ENCODE measurements at regions not wholly inside any gene's neighbourhood (a gene's known extent, or its start where the extent isn't known, plus 50 kb on each side); places are given as distances from the start of the nearest gene placed in this dataset.

DNA sequence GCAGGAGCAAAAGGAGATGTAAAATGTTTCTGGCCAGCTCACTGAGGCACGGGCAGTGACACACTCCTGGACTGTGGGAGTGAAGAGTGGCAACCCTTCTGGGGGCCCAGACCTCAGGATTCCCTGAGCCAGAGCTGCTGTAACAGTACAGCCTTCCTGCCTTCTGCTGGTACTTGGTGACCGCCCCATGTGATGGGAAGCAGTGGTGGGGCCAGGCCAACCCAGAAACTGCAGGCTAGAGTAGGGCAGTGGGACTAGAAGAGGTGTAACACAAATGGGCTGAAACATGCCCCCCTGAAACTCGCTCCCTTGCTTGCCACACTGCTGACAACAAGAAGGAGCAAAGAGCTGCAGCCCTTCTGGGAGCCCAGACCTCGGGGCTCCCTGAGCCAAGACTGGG is 217.1 kb upstream of the TRPC4 start:
- Histone ChIP-seq H3K4me1 (ENCODE audit: control insufficient read depth in 2 of 2, insufficient read depth in 2 of 2, low read length in 2 of 2) (no peaks in the 10 kb centered on the region), H3K4me2 (replicated peaks; ENCODE audit: low read depth, low read length, poor library complexity, severe bottlenecking) (no peak overlapping the region), H3K36me3 (replicated peaks in 1 of 2; ENCODE audit: control extremely low read depth in 1 of 2, control insufficient read depth in 1 of 2, extremely low read depth in 1 of 2, insufficient read depth in 2 of 2, low read length in 1 of 2) (no peaks in the 10 kb centered on the region), H3K9ac (ENCODE audit: low read length) (no peak overlapping the region), H3K27me3 (replicated peaks in 1 of 4; ENCODE audit: control extremely low read depth in 1 of 4, control insufficient read depth in 3 of 4, insufficient read depth in 4 of 4, low read length in 3 of 4) (no peaks in the 10 kb centered on the region), H4K20me1 (ENCODE audit: control insufficient read depth, insufficient read depth, low read length, poor library complexity, severe bottlenecking) (no peaks in the 10 kb centered on the region), H3K27ac (ENCODE audit: low read length in 2 of 2) (no peak overlapping the region), H3K9me3 (ENCODE audit: control extremely low read depth in 1 of 3, control insufficient read depth in 2 of 3, insufficient read depth in 1 of 3, low read length in 2 of 3) (peaks cover 0 to 23% (median 6%) of the 10 kb centered on the region in 3 donors), H3K79me2 (ENCODE audit: control insufficient read depth, insufficient read depth, low read length) (no peaks in the 10 kb centered on the region), H2AFZ (ENCODE audit: insufficient read depth, low read depth, low read length, poor library complexity, severe bottlenecking) (no peak overlapping the region), H3K4me3 (ENCODE audit: control extremely low read depth in 1 of 5, extremely low read depth in 1 of 5, insufficient read depth in 1 of 5, low read depth in 2 of 5, low read length in 4 of 5) (no peak overlapping the region)
- no peaks in the 10 kb centered on the region for H3K27me3 Mint-ChIP-seq
- no peak overlapping the region for H3K27ac Mint-ChIP-seq
- no peak for DNase-seq
- no peak overlapping the region for H3K4me3 Mint-ChIP-seq
- no peak for TF ChIP-seq EZH2 (IDR thresholded peaks at IDR 0.05; ENCODE audit: borderline replicate concordance, insufficient read depth, low read depth, low read length, poor library complexity, severe bottlenecking)
- H3K4me1 Mint-ChIP-seq, result no peaks in the 10 kb centered on the region
- intact Hi-C loops (cut with micrococcal nuclease), result no loop called here
- peaks cover 8% of the 10 kb centered on the region for H3K9me3 Mint-ChIP-seq (ENCODE audit: insufficient read depth)
- CTCF ChIA-PET, result no interaction called here
- POLR2A ChIA-PET, result no interaction called here
- WGBS (ENCODE audit: insufficient coverage), result 76% methylated on average over 4 of the region's 4 CpGs
- no peak for ATAC-seq (ENCODE audit: low read depth)

DNA sequence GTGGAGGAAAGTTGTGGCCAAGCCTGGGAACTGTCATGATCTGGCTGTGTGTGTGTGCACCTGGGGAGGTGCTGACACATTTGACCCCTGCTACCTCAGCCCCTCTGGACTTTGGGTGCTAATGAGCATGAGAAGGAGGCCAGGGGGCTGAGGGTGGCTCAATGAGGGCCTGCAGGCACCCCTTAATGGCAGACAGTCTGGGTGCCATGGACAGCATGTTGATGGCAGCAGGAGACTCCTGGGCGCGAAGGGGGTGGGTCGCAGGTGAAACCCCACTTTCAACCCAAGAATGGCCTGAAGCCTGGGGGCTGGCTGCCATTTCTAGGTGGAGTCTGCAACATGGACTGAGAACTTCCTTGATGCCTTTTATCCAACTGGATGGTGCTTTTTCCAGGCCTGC is 216.4 kb upstream of the TRPC4 start:
- Mint-ChIP-seq H3K27me3 (no peaks in the 10 kb centered on the region), H3K4me3 (no peak overlapping the region), H3K4me1 (no peaks in the 10 kb centered on the region), H3K9me3 (ENCODE audit: insufficient read depth) (peaks cover 11% of the 10 kb centered on the region), H3K27ac (no peak overlapping the region)
- CTCF ChIA-PET, result no interaction called here
- no peak overlapping the region for H3K9ac ChIP-seq (ENCODE audit: low read length)
- H3K4me2 ChIP-seq (replicated peaks; ENCODE audit: low read depth, low read length, poor library complexity, severe bottlenecking), result no peak overlapping the region
- WGBS (ENCODE audit: insufficient coverage), result 57% methylated on average over 3 of the region's 3 CpGs
- TF ChIP-seq CTCF (IDR thresholded peaks at IDR 0.05) (no peak), EZH2 (IDR thresholded peaks at IDR 0.05; ENCODE audit: borderline replicate concordance, insufficient read depth, low read depth, low read length, poor library complexity, severe bottlenecking) (no peak)
- no peak overlapping the region for H3K4me3 ChIP-seq (ENCODE audit: control extremely low read depth in 1 of 5, extremely low read depth in 1 of 5, insufficient read depth in 1 of 5, low read depth in 2 of 5, low read length in 4 of 5)
- H3K4me1 ChIP-seq (ENCODE audit: control insufficient read depth in 2 of 2, insufficient read depth in 2 of 2, low read length in 2 of 2), result no peaks in the 10 kb centered on the region
- no peaks in the 10 kb centered on the region for H3K36me3 ChIP-seq (replicated peaks in 1 of 2; ENCODE audit: control extremely low read depth in 1 of 2, control insufficient read depth in 1 of 2, extremely low read depth in 1 of 2, insufficient read depth in 2 of 2, low read length in 1 of 2)
- ATAC-seq (ENCODE audit: low read depth) (no peak), DNase-seq (no peak)
- no peak overlapping the region for H3K27ac ChIP-seq (ENCODE audit: low read length in 2 of 2)
- POLR2A ChIA-PET, result no interaction called here
- no peaks in the 10 kb centered on the region for H4K20me1 ChIP-seq (ENCODE audit: control insufficient read depth, insufficient read depth, low read length, poor library complexity, severe bottlenecking)
- H2AFZ ChIP-seq (ENCODE audit: insufficient read depth, low read depth, low read length, poor library complexity, severe bottlenecking), result no peak overlapping the region
- no peaks in the 10 kb centered on the region for H3K27me3 ChIP-seq (replicated peaks in 1 of 4; ENCODE audit: control extremely low read depth in 1 of 4, control insufficient read depth in 3 of 4, insufficient read depth in 4 of 4, low read length in 3 of 4)
- H3K9me3 ChIP-seq (ENCODE audit: control extremely low read depth in 1 of 3, control insufficient read depth in 2 of 3, insufficient read depth in 1 of 3, low read length in 2 of 3), result peaks cover 0 to 23% (median 6%) of the 10 kb centered on the region in 3 donors
- H3K79me2 ChIP-seq (ENCODE audit: control insufficient read depth, insufficient read depth, low read length), result no peaks in the 10 kb centered on the region
- intact Hi-C loops (cut with micrococcal nuclease), result no loop called here
